MM.1S (cell line): ENCODE measurements at regions not wholly inside any gene's neighbourhood (a gene's known extent, or its start where the extent isn't known, plus 50 kb on each side); places are given as distances from the start of the nearest gene placed in this dataset.

ENCODE experiments used
- DNase-seq: peaks from one replicate; pipeline ENCODE4 v3.0.0-alpha.2; 2015
- H2AFZ ChIP-seq: fragments of 300-600 bp; sonication (generic); 2 replicates; pipeline ENCODE4 v1.6.0; 2016; ENCODE audit warnings: antibody characterized with exemption, low read length
- H3F3A ChIP-seq: fragments of 300-600 bp; sonication (generic); 2 replicates; pipeline ENCODE4 v1.6.1; 2016; ENCODE audit warnings: mild to moderate bottlenecking, antibody characterized with exemption, low read length, moderate library complexity, mixed read lengths; ENCODE audit not compliant: insufficient read depth
- H3K27ac ChIP-seq: fragments of 300-600 bp; sonication (generic); 2 replicates; pipeline ENCODE4 v1.5.1; 2016; ENCODE audit warnings: mild to moderate bottlenecking, low read length
- H3K27me3 ChIP-seq: fragments of 300-600 bp; sonication (generic); replicated peaks from 2 replicates; pipeline ENCODE4 v1.6.0; 2016; ENCODE audit warnings: low read length; ENCODE audit not compliant: insufficient read depth
- H3K36me3 ChIP-seq: fragments of 300-600 bp; sonication (generic); replicated peaks from 2 replicates; pipeline ENCODE4 v1.6.1; 2016; ENCODE audit warnings: mild to moderate bottlenecking, low read length, mixed read lengths; ENCODE audit not compliant: insufficient read depth
- H3K4me1 ChIP-seq: fragments of 300-600 bp; sonication (generic); 2 replicates; pipeline ENCODE4 v1.6.1; 2016; ENCODE audit warnings: low read length, mixed read lengths
- H3K4me2 ChIP-seq: fragments of 300-600 bp; sonication (generic); 2 replicates; pipeline ENCODE4 v1.6.0; 2016; ENCODE audit warnings: low read depth, low read length
- H3K4me3 ChIP-seq: fragments of 300-600 bp; sonication (generic); 2 replicates; pipeline ENCODE4 v1.5.1; 2016; ENCODE audit warnings: low read length, mixed read lengths
- H3K79me2 ChIP-seq: fragments of 300-600 bp; sonication (generic); 2 replicates; pipeline ENCODE4 v1.6.1; 2016; ENCODE audit warnings: mixed run types, low read length, mixed read lengths
- H3K9ac ChIP-seq: fragments of 300-600 bp; sonication (generic); 2 replicates; pipeline ENCODE4 v1.6.1; 2016; ENCODE audit warnings: low read length, mixed read lengths
- H3K9me2 ChIP-seq: fragments of 300-600 bp; sonication (generic); replicated peaks from 2 replicates; pipeline ENCODE4 v1.6.1; 2016; ENCODE audit warnings: mild to moderate bottlenecking, low read length, mixed read lengths; ENCODE audit not compliant: insufficient read depth
- H3K9me3 ChIP-seq: fragments of 300-600 bp; sonication (generic); replicated peaks from 2 replicates; pipeline ENCODE4 v1.6.1; 2016; ENCODE audit warnings: mild to moderate bottlenecking, low read length, mixed read lengths; ENCODE audit not compliant: insufficient read depth
- H4K20me1 ChIP-seq: fragments of 300-600 bp; sonication (generic); 2 replicates; pipeline ENCODE4 v1.6.1; 2016; ENCODE audit warnings: mild to moderate bottlenecking, low read length, moderate library complexity, mixed read lengths; ENCODE audit not compliant: insufficient read depth
- EZH2 ChIP-seq: fragments of 300-600 bp; sonication (generic); optimal IDR thresholded peaks from 2 replicates; pipeline ENCODE3; 2017; ENCODE audit warnings: low read depth, mild to moderate bottlenecking, antibody characterized with exemption, low read length, mixed read lengths
- EZH2phosphoT487 ChIP-seq: fragments of 300-600 bp; sonication (generic); IDR thresholded peaks from 2 replicates; pipeline ENCODE4 v1.6.1; 2018; ENCODE audit warnings: antibody characterized with exemption, low read length
- TF ChIP-seq, protein P1 (sequence below): fragments of 300-600 bp; sonication (generic); IDR thresholded peaks from 2 replicates; pipeline ENCODE4 v1.5.1; 2016; ENCODE audit warnings: antibody characterized with exemption, low read length, mixed read lengths

DNA sequence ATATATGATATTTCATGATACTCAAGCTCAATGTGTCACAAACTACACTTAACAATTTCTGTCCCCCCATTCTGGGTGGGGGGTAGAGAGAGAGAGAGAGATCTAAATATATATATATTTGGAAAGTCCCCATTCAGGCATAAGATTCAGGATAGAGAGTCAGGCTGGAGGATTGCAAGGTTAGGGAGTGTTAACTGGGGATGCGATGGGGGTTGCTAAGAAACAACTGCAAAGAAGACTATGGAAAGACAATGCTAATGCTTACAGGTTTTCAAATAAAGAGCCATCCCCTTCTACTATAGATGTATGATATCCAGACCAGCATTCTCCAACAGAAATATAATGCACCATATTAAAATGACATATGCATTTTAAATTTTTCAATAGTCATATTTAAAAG lies 79.2 kb upstream of the OR5AK2 start:
- Histone ChIP-seq H3K9me2 (no peaks in the 10 kb centered on the region), H3F3A (no peaks in the 10 kb centered on the region), H3K4me3 (no peak overlapping the region), H3K36me3 (no peaks in the 10 kb centered on the region), H3K4me1 (no peaks in the 10 kb centered on the region), H3K79me2 (no peaks in the 10 kb centered on the region), H2AFZ (no peak overlapping the region), H3K27ac (no peak overlapping the region), H3K9ac (no peak overlapping the region), H3K9me3 (no peaks in the 10 kb centered on the region), H3K27me3 (no peaks in the 10 kb centered on the region), H3K4me2 (no peak overlapping the region), H4K20me1 (no peaks in the 10 kb centered on the region)
- DNase-seq: no peak
- TF ChIP-seq EZH2: no peak

DNA sequence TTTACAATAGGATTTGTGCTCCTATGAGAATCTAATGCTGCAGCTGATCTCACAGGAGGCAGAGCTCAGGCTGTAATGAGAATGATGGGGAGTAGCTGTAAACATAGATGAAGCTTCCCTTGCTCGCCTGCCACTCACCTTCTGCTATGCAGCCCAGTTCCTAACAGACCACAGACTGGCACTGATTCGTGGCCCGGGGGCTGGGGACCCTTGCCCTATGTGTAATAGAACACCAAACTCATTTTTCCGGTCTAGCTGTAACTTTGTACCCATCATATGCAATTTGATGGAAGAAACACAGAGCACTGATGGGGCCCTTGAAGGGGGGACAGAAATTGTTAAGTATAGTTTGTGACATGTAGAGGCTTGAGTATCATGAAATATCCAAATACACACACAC lies 79.6 kb upstream of the OR5AK2 start:
- no peak overlapping the region for H3K9ac ChIP-seq
- no peaks in the 10 kb centered on the region for H3K9me2 ChIP-seq

DNA sequence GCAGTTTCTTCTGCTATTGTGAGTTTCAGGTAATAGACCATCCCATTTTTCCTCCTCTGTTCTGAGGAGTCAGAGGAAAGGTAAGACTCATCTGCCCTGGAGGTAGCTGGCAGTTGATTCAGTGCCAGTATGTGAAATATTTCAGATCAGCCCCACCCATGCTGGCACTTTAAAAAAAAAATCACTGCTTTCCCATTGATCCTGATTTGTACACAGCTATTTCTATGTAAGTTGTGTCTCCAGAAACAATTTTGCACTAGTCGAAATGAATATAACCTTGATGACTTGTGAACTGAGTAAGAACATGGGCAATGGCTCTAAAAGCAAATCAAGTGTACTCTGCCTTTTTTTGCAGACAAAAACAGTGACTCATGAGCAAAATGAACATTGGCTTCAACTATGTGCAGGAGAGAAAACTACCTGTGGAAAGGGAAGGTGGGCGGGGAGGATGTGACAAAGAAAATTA lies 82.0 kb upstream of the OR5AK2 start:
- H3K4me3 ChIP-seq: no peak overlapping the region
- no peak overlapping the region for H3K27ac ChIP-seq
- no peaks in the 10 kb centered on the region for H4K20me1 ChIP-seq
- no peak for DNase-seq
- no peaks in the 10 kb centered on the region for H3K9me3 ChIP-seq
- no peaks in the 10 kb centered on the region for H3K4me1 ChIP-seq
- H3K9ac ChIP-seq: no peak overlapping the region
- H3K9me2 ChIP-seq: no peaks in the 10 kb centered on the region
- TF ChIP-seq EZH2phosphoT487 (no peak), EZH2 (no peak)
- TF ChIP-seq, protein P1, sequence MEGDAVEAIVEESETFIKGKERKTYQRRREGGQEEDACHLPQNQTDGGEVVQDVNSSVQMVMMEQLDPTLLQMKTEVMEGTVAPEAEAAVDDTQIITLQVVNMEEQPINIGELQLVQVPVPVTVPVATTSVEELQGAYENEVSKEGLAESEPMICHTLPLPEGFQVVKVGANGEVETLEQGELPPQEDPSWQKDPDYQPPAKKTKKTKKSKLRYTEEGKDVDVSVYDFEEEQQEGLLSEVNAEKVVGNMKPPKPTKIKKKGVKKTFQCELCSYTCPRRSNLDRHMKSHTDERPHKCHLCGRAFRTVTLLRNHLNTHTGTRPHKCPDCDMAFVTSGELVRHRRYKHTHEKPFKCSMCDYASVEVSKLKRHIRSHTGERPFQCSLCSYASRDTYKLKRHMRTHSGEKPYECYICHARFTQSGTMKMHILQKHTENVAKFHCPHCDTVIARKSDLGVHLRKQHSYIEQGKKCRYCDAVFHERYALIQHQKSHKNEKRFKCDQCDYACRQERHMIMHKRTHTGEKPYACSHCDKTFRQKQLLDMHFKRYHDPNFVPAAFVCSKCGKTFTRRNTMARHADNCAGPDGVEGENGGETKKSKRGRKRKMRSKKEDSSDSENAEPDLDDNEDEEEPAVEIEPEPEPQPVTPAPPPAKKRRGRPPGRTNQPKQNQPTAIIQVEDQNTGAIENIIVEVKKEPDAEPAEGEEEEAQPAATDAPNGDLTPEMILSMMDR: no peak
- H3F3A ChIP-seq: no peaks in the 10 kb centered on the region
- H3K4me2 ChIP-seq: no peak overlapping the region
- no peak overlapping the region for H2AFZ ChIP-seq
- no peaks in the 10 kb centered on the region for H3K27me3 ChIP-seq
- no peaks in the 10 kb centered on the region for H3K36me3 ChIP-seq
- no peaks in the 10 kb centered on the region for H3K79me2 ChIP-seq

More for the DNA sequence above, 79.6 kb upstream of the OR5AK2 start:
- no peak for DNase-seq
- Histone ChIP-seq H3K79me2 (no peaks in the 10 kb centered on the region), H3K4me2 (no peak overlapping the region), H2AFZ (no peak overlapping the region), H3K9me3 (no peaks in the 10 kb centered on the region), H3K4me1 (no peaks in the 10 kb centered on the region), H4K20me1 (no peaks in the 10 kb centered on the region), H3K27me3 (no peaks in the 10 kb centered on the region), H3K4me3 (no peak overlapping the region), H3F3A (no peaks in the 10 kb centered on the region), H3K27ac (no peak overlapping the region), H3K36me3 (no peaks in the 10 kb centered on the region)
- TF ChIP-seq EZH2phosphoT487 (no peak), EZH2 (no peak)
- TF ChIP-seq, protein P1: no peak

DNA sequence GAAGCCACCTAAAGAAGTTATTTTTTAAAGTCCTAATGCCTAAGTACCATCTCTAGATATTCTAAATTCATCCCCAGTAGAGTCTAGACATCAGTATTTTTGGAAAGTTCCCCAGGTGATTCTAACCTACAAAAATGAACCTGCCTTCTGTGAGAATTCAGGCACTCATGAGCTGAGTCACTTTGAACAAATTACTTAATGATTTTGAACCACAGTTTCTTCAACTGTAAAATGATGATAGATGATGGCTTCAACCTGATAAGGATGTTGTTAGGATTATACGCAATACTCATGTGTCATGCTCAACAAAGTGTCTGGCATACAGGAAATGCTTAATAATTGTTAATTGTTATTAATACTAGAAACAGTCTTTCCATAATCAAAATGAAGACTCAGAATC lies 82.8 kb upstream of the OR5AK2 start:
- H3K79me2 ChIP-seq: no peaks in the 10 kb centered on the region
- no peaks in the 10 kb centered on the region for H3K9me2 ChIP-seq
- no peaks in the 10 kb centered on the region for H3K27me3 ChIP-seq
- H3K27ac ChIP-seq: no peak overlapping the region
- H2AFZ ChIP-seq: no peak overlapping the region
- no peaks in the 10 kb centered on the region for H3F3A ChIP-seq
- H3K4me2 ChIP-seq: no peak overlapping the region
- H4K20me1 ChIP-seq: no peaks in the 10 kb centered on the region
- H3K4me1 ChIP-seq: no peaks in the 10 kb centered on the region
- no peak overlapping the region for H3K4me3 ChIP-seq
- DNase-seq: no peak
- no peaks in the 10 kb centered on the region for H3K9me3 ChIP-seq
- no peak overlapping the region for H3K9ac ChIP-seq
- no peak for TF ChIP-seq EZH2
- TF ChIP-seq, protein P1: no peak
- no peak for TF ChIP-seq EZH2phosphoT487
- H3K36me3 ChIP-seq: no peaks in the 10 kb centered on the region
